ENCODE measurements at regions not wholly inside any gene's neighbourhood (a gene's known extent, or its start where the extent isn't known, plus 50 kb on each side); places are given as distances from the start of the nearest gene placed in this dataset.
"Not testable (repeated sequence)": the region's sequence is repeated elsewhere in the genome, so short reads cannot be mapped to it uniquely, and the experiment has no call there.

DNA sequence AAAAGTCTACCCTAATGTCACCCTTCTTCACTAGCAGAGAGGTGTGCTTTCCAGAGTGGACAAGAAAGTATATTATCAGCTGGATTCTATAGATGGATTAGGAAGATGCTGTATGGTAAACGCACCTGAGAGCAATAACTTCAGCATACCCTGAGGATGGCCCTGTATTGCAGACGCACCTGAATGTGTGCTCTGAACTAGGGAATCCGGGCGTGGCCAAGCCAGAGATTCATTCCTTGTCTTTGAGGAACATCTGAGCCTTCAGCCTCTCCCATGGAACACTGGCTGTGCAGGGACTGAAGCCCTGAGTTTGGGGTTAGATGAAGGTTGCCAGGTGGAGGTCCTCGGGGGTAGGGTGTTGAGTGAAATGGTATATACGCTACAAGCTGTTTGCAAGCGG, 66.2 kb upstream of the NFE2L3 start:
- Histone ChIP-seq H3K4me3 (ENCODE audit: low read depth in 1 of 2, low read length in 1 of 2) (no peak overlapping the region), H3K4me1 (ENCODE audit: control insufficient read depth in 1 of 2, insufficient read depth in 1 of 2, low read depth in 1 of 2, low read length in 1 of 2) (peaks cover 0 to 2% of the 10 kb centered on the region in 2 experiments), H3K27me3 (peaks cover 26% of the 10 kb centered on the region), H3K36me3 (no peaks in the 10 kb centered on the region), H3K27ac (no peak overlapping the region), H3K9me3 (no peaks in the 10 kb centered on the region)
- TF ChIP-seq, protein P1, sequence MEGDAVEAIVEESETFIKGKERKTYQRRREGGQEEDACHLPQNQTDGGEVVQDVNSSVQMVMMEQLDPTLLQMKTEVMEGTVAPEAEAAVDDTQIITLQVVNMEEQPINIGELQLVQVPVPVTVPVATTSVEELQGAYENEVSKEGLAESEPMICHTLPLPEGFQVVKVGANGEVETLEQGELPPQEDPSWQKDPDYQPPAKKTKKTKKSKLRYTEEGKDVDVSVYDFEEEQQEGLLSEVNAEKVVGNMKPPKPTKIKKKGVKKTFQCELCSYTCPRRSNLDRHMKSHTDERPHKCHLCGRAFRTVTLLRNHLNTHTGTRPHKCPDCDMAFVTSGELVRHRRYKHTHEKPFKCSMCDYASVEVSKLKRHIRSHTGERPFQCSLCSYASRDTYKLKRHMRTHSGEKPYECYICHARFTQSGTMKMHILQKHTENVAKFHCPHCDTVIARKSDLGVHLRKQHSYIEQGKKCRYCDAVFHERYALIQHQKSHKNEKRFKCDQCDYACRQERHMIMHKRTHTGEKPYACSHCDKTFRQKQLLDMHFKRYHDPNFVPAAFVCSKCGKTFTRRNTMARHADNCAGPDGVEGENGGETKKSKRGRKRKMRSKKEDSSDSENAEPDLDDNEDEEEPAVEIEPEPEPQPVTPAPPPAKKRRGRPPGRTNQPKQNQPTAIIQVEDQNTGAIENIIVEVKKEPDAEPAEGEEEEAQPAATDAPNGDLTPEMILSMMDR (IDR thresholded peaks at IDR 0.05) = no peak

DNA sequence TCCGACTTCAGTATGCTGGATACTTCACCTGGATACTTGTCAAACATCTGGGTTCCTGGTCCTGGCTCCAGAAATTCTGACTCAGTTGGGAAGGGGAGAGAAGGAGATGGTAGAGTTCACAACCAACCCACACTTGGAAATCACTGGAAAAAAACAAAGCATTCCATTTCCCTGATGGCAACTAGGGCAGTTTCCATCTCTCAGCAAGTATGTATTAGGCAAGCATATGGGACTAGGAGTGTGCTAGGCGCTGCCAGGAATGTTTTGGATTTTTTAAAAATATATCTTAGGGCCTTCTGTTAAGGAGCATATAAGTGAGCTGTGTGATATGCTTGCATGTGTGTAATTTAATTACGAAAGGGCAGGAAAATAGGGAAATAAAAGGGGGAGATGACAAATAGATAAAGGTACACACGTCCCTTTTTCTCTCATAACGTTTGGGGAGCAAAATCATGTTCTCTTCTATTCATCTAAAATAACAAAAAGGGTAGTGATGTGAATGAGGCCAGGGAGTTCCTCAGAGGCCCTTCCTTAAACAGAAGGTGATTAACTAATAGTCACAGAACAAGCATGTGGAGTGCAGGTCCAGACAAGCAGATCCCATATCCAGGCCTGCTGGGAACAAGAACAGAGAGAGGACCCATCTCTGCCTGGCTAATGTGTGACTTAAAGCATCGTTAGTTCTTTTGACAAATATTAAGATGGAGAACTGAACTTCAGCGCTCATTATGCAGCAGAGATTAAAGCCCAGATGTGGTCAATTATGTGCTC, 64.5 kb upstream of the NFE2L3 start:
- Histone ChIP-seq H3K4me1 (ENCODE audit: control insufficient read depth in 1 of 2, insufficient read depth in 1 of 2, low read depth in 1 of 2, low read length in 1 of 2) (peaks cover 0 to 6% of the 10 kb centered on the region in 2 experiments), H3K4me3 (ENCODE audit: low read depth in 1 of 2, low read length in 1 of 2) (no peak overlapping the region), H3K9me3 (no peaks in the 10 kb centered on the region), H3K36me3 (no peaks in the 10 kb centered on the region), H3K27ac (no peak overlapping the region), H3K27me3 (peaks cover 11% of the 10 kb centered on the region)
- TF ChIP-seq, protein P1 (IDR thresholded peaks at IDR 0.05) = no peak

DNA sequence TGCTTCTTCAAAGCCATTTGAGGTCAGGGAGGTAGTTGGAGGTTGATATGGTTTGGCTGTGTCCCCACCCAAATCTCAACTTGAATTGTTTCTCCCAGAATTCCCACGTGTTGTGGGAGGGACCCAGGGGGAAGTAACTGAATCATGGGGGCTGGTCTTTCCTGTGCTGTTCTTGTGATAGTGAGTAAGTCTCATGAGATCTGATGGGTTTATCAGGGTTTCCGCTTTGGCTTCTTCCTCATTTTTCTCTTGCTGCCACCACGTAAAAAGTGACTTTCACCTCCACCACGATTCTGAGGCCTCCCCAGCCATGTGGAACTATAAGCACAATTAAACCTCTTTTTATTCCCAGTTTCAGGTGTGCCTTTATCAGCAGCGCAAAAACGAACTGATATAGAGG, 62.5 kb upstream of the NFE2L3 start:
- not testable (repeated sequence) for H3K36me3 ChIP-seq; H3K27me3 ChIP-seq; H3K9me3 ChIP-seq; H3K4me1 ChIP-seq (ENCODE audit: control insufficient read depth in 1 of 2, insufficient read depth in 1 of 2, low read depth in 1 of 2, low read length in 1 of 2); H3K27ac ChIP-seq; H3K4me3 ChIP-seq (ENCODE audit: low read depth in 1 of 2, low read length in 1 of 2)

DNA sequence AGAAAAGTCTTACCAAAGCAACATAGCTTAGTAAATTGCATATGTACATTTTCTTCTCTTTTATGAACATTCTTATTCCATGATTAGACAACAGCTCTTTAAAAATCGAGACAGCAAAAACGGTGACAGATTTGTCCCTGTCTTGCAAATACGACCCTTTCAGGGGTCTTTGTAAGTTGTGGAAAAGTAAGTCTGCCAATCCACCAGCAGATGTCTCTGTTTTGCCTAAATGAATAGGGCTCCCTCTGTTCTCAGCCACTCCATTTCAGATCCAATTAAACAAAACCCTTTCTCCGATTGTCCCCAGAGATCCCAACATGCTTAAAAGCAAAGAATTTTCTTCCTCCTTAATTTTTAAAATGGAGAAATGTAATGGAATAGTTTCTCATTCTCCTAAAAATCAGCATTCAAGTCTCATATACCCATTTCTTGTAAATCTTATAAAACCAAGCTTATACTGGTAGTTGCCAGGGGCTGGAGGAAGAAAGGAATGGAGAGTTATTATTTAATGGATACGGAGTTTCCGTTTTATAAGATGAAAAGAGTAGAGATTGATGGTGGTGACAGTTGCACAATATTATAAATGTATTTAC, 61.0 kb upstream of the NFE2L3 start:
- Histone ChIP-seq H3K9me3 (no peaks in the 10 kb centered on the region), H3K4me1 (ENCODE audit: control insufficient read depth in 1 of 2, insufficient read depth in 1 of 2, low read depth in 1 of 2, low read length in 1 of 2) (peaks cover 0 to 6% of the 10 kb centered on the region in 2 experiments), H3K36me3 (no peaks in the 10 kb centered on the region), H3K27me3 (no peaks in the 10 kb centered on the region), H3K4me3 (ENCODE audit: low read depth in 1 of 2, low read length in 1 of 2) (no peak overlapping the region), H3K27ac (no peak overlapping the region)
- TF ChIP-seq, protein P1 (IDR thresholded peaks at IDR 0.05) = peak; percentile 12

DNA sequence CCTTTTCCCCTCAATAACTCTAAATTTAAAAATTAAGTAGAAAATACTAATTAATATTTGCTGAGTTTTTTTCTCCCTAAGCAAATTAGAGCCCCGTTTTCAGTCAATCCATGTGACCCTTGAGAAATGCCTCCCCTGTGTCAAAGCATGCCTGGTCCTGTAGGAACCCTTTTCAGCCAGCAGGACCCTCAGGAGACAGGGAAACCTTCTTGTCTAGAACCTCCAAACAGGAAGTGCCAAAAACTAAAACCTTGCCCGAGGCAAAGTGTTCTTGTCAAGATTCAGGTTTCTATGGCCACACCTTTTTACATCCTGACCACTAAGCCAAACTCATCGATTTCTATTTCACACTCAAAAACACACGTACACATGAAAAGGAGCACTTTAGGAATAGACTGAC, 60.1 kb upstream of the NFE2L3 start:
- Histone ChIP-seq H3K4me1 (ENCODE audit: control insufficient read depth in 1 of 2, insufficient read depth in 1 of 2, low read depth in 1 of 2, low read length in 1 of 2) (peaks cover 0 to 6% of the 10 kb centered on the region in 2 experiments), H3K4me3 (ENCODE audit: low read depth in 1 of 2, low read length in 1 of 2) (no peak overlapping the region), H3K36me3 (no peaks in the 10 kb centered on the region), H3K9me3 (no peaks in the 10 kb centered on the region), H3K27ac (no peak overlapping the region), H3K27me3 (no peaks in the 10 kb centered on the region)
- TF ChIP-seq, protein P1 (IDR thresholded peaks at IDR 0.05) = no peak

DNA sequence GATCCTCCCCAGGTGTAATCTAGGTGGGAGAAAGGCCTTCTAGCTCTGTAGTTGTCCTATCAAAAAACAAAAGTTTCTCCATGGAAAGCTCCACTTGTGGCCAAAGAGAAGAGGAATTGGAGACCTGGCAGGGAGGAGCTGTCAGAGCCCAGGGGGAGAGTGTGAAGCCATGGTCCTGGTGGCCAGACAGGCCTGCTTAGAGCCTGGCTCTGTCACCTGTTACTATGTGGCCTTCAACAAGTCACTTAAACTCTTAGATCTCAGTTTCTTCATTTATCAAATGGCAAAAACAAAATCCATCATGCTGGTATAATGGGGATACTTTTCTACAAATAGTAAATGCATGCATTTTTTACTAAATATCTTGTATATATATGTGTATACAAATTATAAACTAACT, 59.0 kb upstream of the NFE2L3 start:
- TF ChIP-seq, protein P1 (IDR thresholded peaks at IDR 0.05) = no peak
- Histone ChIP-seq H3K4me1 (ENCODE audit: control insufficient read depth in 1 of 2, insufficient read depth in 1 of 2, low read depth in 1 of 2, low read length in 1 of 2) (peaks cover 7 to 14% of the 10 kb centered on the region in 2 experiments), H3K27me3 (no peaks in the 10 kb centered on the region), H3K4me3 (ENCODE audit: low read depth in 1 of 2, low read length in 1 of 2) (no peak overlapping the region), H3K36me3 (no peaks in the 10 kb centered on the region), H3K9me3 (no peaks in the 10 kb centered on the region), H3K27ac (no peak overlapping the region)

All from neutrophil (primary cell).